Activated CD4-positive, alpha-beta T cell treated with anti-CD3 and anti-CD28 coated beads, Interleukin-2, amount 10 ng/mL, durations not matched to agents 24 days and 14 days (primary cell): ENCODE measurements at regions not wholly inside any gene's neighbourhood (a gene's known extent, or its start where the extent isn't known, plus 50 kb on each side); places are given as distances from the start of the nearest gene placed in this dataset.
"Not testable (repeated sequence)": the region's sequence is repeated elsewhere in the genome, so short reads cannot be mapped to it uniquely, and the experiment has no call there.

Experiments used
- DNase-seq: peaks from one replicate; pipeline ENCODE4 v3.0.0; 2022
- H3K27ac Mint-ChIP-seq: one replicate; pipeline ENCODE4 v1.8.0; 2022; ENCODE audit warnings: mild to moderate bottlenecking, mixed read lengths
- H3K27me3 Mint-ChIP-seq: one replicate; pipeline ENCODE4 v1.8.0; 2022; ENCODE audit warnings: mixed read lengths
- H3K36me3 Mint-ChIP-seq: one replicate; pipeline ENCODE4 v1.8.0; 2022; ENCODE audit warnings: low read depth, mild to moderate bottlenecking, mixed read lengths
- H3K4me1 Mint-ChIP-seq: one replicate; pipeline ENCODE4 v1.8.0; 2021; ENCODE audit warnings: mixed read lengths
- H3K4me3 Mint-ChIP-seq: one replicate; pipeline ENCODE4 v1.8.0; 2022; ENCODE audit warnings: mild to moderate bottlenecking, moderate library complexity, mixed read lengths
- H3K9me3 Mint-ChIP-seq: one replicate; pipeline ENCODE4 v1.8.0; 2021; ENCODE audit warnings: mixed read lengths
- intact Hi-C: fragments of 100-400 bp; cut with micrococcal nuclease; formaldehyde crosslinking; loops from one replicate; pipeline ENCODE4 v1.15.1; 2023

- no peak for DNase-seq
- Mint-ChIP-seq H3K27ac (no peak overlapping the region), H3K9me3 (peaks cover 3% of the 10 kb centered on the region), H3K4me1 (peaks cover 9% of the 10 kb centered on the region), H3K4me3 (no peak overlapping the region), H3K36me3 (no peaks in the 10 kb centered on the region), H3K27me3 (no peaks in the 10 kb centered on the region)
- intact Hi-C loops = no loop called here
Observed at GRCh38 chr7:39758234-39758970, 135.0 kb downstream of the RALA start.

- no peaks in the 10 kb centered on the region for H3K4me1 Mint-ChIP-seq
- peaks cover 3% of the 10 kb centered on the region for H3K9me3 Mint-ChIP-seq
- no peaks in the 10 kb centered on the region for H3K36me3 Mint-ChIP-seq
- intact Hi-C loops = no loop called here
- H3K27ac Mint-ChIP-seq = no peak overlapping the region
- no peak for DNase-seq
- H3K4me3 Mint-ChIP-seq = no peak overlapping the region
- H3K27me3 Mint-ChIP-seq = peaks cover 2% of the 10 kb centered on the region
Observed at GRCh38 chr7:39761449-39761848, 138.1 kb downstream of the RALA start.

- H3K4me3 Mint-ChIP-seq, H3K27me3 Mint-ChIP-seq, DNase-seq, H3K36me3 Mint-ChIP-seq, intact Hi-C loops, H3K27ac Mint-ChIP-seq, H3K4me1 Mint-ChIP-seq, H3K9me3 Mint-ChIP-seq: not testable (repeated sequence)
Observed at GRCh38 chr7:39762466-39762865, 139.1 kb downstream of the RALA start.

- H3K4me3 Mint-ChIP-seq, H3K9me3 Mint-ChIP-seq, intact Hi-C loops, H3K36me3 Mint-ChIP-seq, H3K27me3 Mint-ChIP-seq, H3K27ac Mint-ChIP-seq, DNase-seq, H3K4me1 Mint-ChIP-seq: not testable (repeated sequence)
Observed at GRCh38 chr7:39762881-39763280, 139.5 kb downstream of the RALA start.

GRCh38 chr7:39765833-39766232 lies 142.5 kb downstream of the RALA start:
- H3K4me1 Mint-ChIP-seq, intact Hi-C loops, H3K36me3 Mint-ChIP-seq, H3K4me3 Mint-ChIP-seq, H3K27me3 Mint-ChIP-seq, H3K27ac Mint-ChIP-seq, DNase-seq, H3K9me3 Mint-ChIP-seq: not testable (repeated sequence)

- H3K4me1 Mint-ChIP-seq, intact Hi-C loops, H3K27ac Mint-ChIP-seq, H3K27me3 Mint-ChIP-seq, H3K4me3 Mint-ChIP-seq, H3K9me3 Mint-ChIP-seq, DNase-seq: not testable (repeated sequence)
- peaks cover 10% of the 10 kb centered on the region for H3K36me3 Mint-ChIP-seq
Observed at GRCh38 chr7:39768439-39768838, 145.1 kb downstream of the RALA start.

- H3K27me3 Mint-ChIP-seq, H3K4me3 Mint-ChIP-seq, H3K27ac Mint-ChIP-seq, H3K4me1 Mint-ChIP-seq, H3K9me3 Mint-ChIP-seq, DNase-seq, intact Hi-C loops, H3K36me3 Mint-ChIP-seq: not testable (repeated sequence)
Observed at GRCh38 chr7:39774341-39774851, 151.0 kb downstream of the RALA start.

GRCh38 chr7:39781557-39781956 lies 158.2 kb downstream of the RALA start:
- H3K4me1 Mint-ChIP-seq, H3K9me3 Mint-ChIP-seq, H3K27me3 Mint-ChIP-seq, H3K36me3 Mint-ChIP-seq, H3K27ac Mint-ChIP-seq, H3K4me3 Mint-ChIP-seq, intact Hi-C loops, DNase-seq: not testable (repeated sequence)

GRCh38 chr7:39786440-39786839 lies 163.1 kb downstream of the RALA start:
- H3K36me3 Mint-ChIP-seq, H3K27ac Mint-ChIP-seq, H3K9me3 Mint-ChIP-seq, H3K27me3 Mint-ChIP-seq, DNase-seq, H3K4me1 Mint-ChIP-seq, intact Hi-C loops, H3K4me3 Mint-ChIP-seq: not testable (repeated sequence)

- H3K9me3 Mint-ChIP-seq, H3K4me3 Mint-ChIP-seq, H3K27me3 Mint-ChIP-seq, DNase-seq, H3K36me3 Mint-ChIP-seq, intact Hi-C loops, H3K27ac Mint-ChIP-seq, H3K4me1 Mint-ChIP-seq: not testable (repeated sequence)
Observed at GRCh38 chr7:39791035-39791434, 159.0 kb upstream of the CDK13 start.

- H3K27me3 Mint-ChIP-seq, H3K4me1 Mint-ChIP-seq, H3K4me3 Mint-ChIP-seq, H3K9me3 Mint-ChIP-seq, intact Hi-C loops, H3K27ac Mint-ChIP-seq, DNase-seq, H3K36me3 Mint-ChIP-seq: not testable (repeated sequence)
Observed at GRCh38 chr7:39791911-39792310, 158.1 kb upstream of the CDK13 start.

GRCh38 chr7:39793026-39793425 lies 157.0 kb upstream of the CDK13 start:
- intact Hi-C loops, H3K36me3 Mint-ChIP-seq, H3K4me3 Mint-ChIP-seq, H3K27ac Mint-ChIP-seq, DNase-seq, H3K4me1 Mint-ChIP-seq, H3K9me3 Mint-ChIP-seq, H3K27me3 Mint-ChIP-seq: not testable (repeated sequence)

GRCh38 chr7:39793851-39794250 lies 156.2 kb upstream of the CDK13 start:
- H3K36me3 Mint-ChIP-seq, intact Hi-C loops, H3K27me3 Mint-ChIP-seq, H3K9me3 Mint-ChIP-seq, DNase-seq, H3K4me3 Mint-ChIP-seq, H3K27ac Mint-ChIP-seq, H3K4me1 Mint-ChIP-seq: not testable (repeated sequence)

GRCh38 chr7:39796947-39797346 lies 153.1 kb upstream of the CDK13 start:
- H3K27me3 Mint-ChIP-seq, H3K4me1 Mint-ChIP-seq, H3K36me3 Mint-ChIP-seq, H3K27ac Mint-ChIP-seq, H3K4me3 Mint-ChIP-seq, intact Hi-C loops, DNase-seq, H3K9me3 Mint-ChIP-seq: not testable (repeated sequence)

GRCh38 chr7:39798077-39798476 lies 152.0 kb upstream of the CDK13 start:
- H3K27me3 Mint-ChIP-seq, H3K27ac Mint-ChIP-seq, H3K4me3 Mint-ChIP-seq, DNase-seq, intact Hi-C loops, H3K4me1 Mint-ChIP-seq, H3K36me3 Mint-ChIP-seq, H3K9me3 Mint-ChIP-seq: not testable (repeated sequence)
